GM12891 (cell line): ENCODE measurements at regions not wholly inside any gene's neighbourhood (a gene's known extent, or its start where the extent isn't known, plus 50 kb on each side); places are given as distances from the start of the nearest gene placed in this dataset.

Experiments used
- POLR2A ChIP-seq: IDR thresholded peaks from 2 replicates; pipeline ENCODE4 v1.6.1; 2011; ENCODE audit warnings: low read depth, low read length, control low read depth
- POLR2AphosphoS5 ChIP-seq: IDR thresholded peaks from 2 replicates; pipeline ENCODE4 v1.6.1; 2011; ENCODE audit warnings: low read depth, low read length, control low read depth
- POU2F2 ChIP-seq: IDR thresholded peaks from 2 replicates; pipeline ENCODE4 v1.6.1; 2011; ENCODE audit warnings: low read depth, mild to moderate bottlenecking, control low read depth, low read length, moderate library complexity
- SPI1 ChIP-seq: IDR thresholded peaks from 2 replicates; pipeline ENCODE4 v1.6.1; 2011; ENCODE audit warnings: low read depth, low read length, control low read depth
- TAF1 ChIP-seq: IDR thresholded peaks from 2 replicates; pipeline ENCODE4 v1.6.1; 2011; ENCODE audit warnings: low read depth, low read length, control low read depth

- TF ChIP-seq TAF1 (no peak), POLR2AphosphoS5 (no peak), SPI1 (no peak), POLR2A (no peak), POU2F2 (no peak)
These were observed 82.2 kb downstream of the ZNF608 start for GRCh38 chr5:124664287-124664686.
